ENCODE measurements at regions not wholly inside any gene's neighbourhood (a gene's known extent, or its start where the extent isn't known, plus 50 kb on each side); places are given as distances from the start of the nearest gene placed in this dataset.

DNA sequence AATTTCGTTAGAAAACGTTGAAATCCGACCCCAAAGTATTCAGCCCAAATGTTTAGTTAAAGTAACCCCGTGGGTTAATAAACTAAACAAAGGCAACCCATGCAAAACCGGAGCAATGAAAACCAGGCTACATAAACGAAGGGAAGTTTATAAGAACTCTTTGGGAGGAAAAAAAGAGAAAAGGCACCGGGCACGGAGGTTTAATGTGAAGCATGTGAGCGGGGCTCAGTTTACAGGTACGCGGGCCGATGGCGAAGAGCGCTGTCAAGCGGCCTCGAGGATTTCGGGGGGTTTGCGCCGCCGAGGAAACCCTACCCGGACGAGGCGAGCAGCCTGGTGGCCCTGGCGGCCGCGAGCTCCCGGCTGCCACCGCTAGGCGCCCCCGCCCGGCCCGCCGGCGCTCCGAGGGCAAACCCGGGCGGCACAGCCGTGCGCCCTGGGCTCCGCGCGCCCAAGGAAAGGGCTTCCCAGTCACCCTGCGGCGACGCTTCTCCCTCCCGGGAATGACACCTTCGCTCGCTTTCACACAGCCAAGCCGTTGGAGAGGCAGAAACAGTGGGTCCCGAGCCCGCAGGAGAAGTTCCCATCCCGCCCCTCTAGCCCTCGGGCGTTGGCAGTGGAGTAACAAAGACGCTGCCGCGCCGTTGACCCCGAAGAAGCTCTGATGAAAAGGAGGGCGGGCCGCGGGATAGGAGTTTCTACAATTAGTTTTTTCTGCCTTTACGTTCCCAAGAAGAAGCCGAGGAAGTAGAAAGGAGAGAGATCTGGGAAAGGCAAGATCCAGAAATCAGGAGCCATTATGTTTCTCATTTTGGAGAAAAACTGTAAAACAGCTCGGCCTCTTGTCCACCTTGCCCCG lies 126.0 kb downstream of the TMEM174 start (continued):
- TF ChIP-seq, protein P1, sequence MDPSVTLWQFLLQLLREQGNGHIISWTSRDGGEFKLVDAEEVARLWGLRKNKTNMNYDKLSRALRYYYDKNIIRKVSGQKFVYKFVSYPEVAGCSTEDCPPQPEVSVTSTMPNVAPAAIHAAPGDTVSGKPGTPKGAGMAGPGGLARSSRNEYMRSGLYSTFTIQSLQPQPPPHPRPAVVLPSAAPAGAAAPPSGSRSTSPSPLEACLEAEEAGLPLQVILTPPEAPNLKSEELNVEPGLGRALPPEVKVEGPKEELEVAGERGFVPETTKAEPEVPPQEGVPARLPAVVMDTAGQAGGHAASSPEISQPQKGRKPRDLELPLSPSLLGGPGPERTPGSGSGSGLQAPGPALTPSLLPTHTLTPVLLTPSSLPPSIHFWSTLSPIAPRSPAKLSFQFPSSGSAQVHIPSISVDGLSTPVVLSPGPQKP (IDR thresholded peaks at IDR 0.05; ENCODE audit: borderline replicate concordance, low read depth, low read length) = no peak
- TF ChIP-seq POLR2A (IDR thresholded peaks at IDR 0.05; ENCODE audit: low read depth, low read length) = no peak
- TF ChIP-seq MAFK (IDR thresholded peaks at IDR 0.05; ENCODE audit: low read depth, low read length) = no peak

Data from IMR-90 (cell line).